SK-N-SH treated with all-trans-retinoic acid at 6 μM for 48 hours (cell line): ENCODE measurements at regions not wholly inside any gene's neighbourhood (a gene's known extent, or its start where the extent isn't known, plus 50 kb on each side); places are given as distances from the start of the nearest gene placed in this dataset.

Experiments used
- ATAC-seq: fragments of 200-7000 bp; cut with Tn5 transposase; 3 replicates; pipeline ENCODE4 v1.9.1; 2020; ENCODE audit warnings: mild to moderate bottlenecking, moderate library complexity
- ARNTL ChIP-seq: fragments of 450-650 bp; formaldehyde crosslinking; IDR thresholded peaks from 2 replicates; pipeline ENCODE4 v1.5.0; 2020; ENCODE audit warnings: low read depth, mild to moderate bottlenecking, moderate library complexity, borderline replicate concordance
- BACH2 ChIP-seq: fragments of 250-450 bp; sonication (Bioruptor Pico); IDR thresholded peaks from 2 replicates; pipeline ENCODE4 v1.9.0; 2021; ENCODE audit warnings: mild to moderate bottlenecking, borderline replicate concordance
- CSDC2 ChIP-seq: fragments of 250-450 bp; sonication (Bioruptor Pico); IDR thresholded peaks from 2 replicates; pipeline ENCODE4 v1.5.0; 2020; ENCODE audit warnings: mild to moderate bottlenecking, moderate library complexity
- ESRRG ChIP-seq: fragments of 250-450 bp; sonication (Bioruptor Pico); IDR thresholded peaks from 2 replicates; pipeline ENCODE4 v1.6.1; 2021; ENCODE audit warnings: mild to moderate bottlenecking
- GLIS3 ChIP-seq: fragments of 250-450 bp; sonication (Bioruptor Pico); IDR thresholded peaks from 2 replicates; pipeline ENCODE4 v1.5.0; 2020; ENCODE audit warnings: mild to moderate bottlenecking, moderate library complexity
- ISL1 ChIP-seq: fragments of 250-450 bp; sonication (Bioruptor Pico); IDR thresholded peaks from 2 replicates; pipeline ENCODE4 v2.1.2; 2022; ENCODE audit warnings: mild to moderate bottlenecking, moderate library complexity
- OSR1 ChIP-seq: fragments of 250-450 bp; sonication (Bioruptor Pico); IDR thresholded peaks from 2 replicates; pipeline ENCODE4 v1.8.0; 2022; ENCODE audit warnings: moderate library complexity, mild to moderate bottlenecking, inconsistent platforms
- PPARA ChIP-seq: fragments of 250-450 bp; sonication (Bioruptor Pico); IDR thresholded peaks from 2 replicates; pipeline ENCODE4 v1.5.0; 2020; ENCODE audit warnings: mild to moderate bottlenecking, borderline replicate concordance
- RARB ChIP-seq: fragments of 250-450 bp; sonication (Bioruptor Pico); IDR thresholded peaks from 2 replicates; pipeline ENCODE4 v1.8.0; 2021; ENCODE audit warnings: mild to moderate bottlenecking, moderate library complexity
- TCF4 ChIP-seq: fragments of 250-450 bp; sonication (Bioruptor Pico); IDR thresholded peaks from 2 replicates; pipeline ENCODE4 v1.8.0; 2021; ENCODE audit warnings: mild to moderate bottlenecking, moderate library complexity, borderline replicate concordance
- TOX ChIP-seq: fragments of 250-450 bp; sonication (Bioruptor Pico); IDR thresholded peaks from 2 replicates; pipeline ENCODE4 v1.8.0; 2021; ENCODE audit warnings: mild to moderate bottlenecking, moderate library complexity, borderline replicate concordance
- ZC3H10 ChIP-seq: fragments of 250-450 bp; sonication (Bioruptor Pico); IDR thresholded peaks from 2 replicates; pipeline ENCODE4 v1.5.1; 2021; ENCODE audit warnings: mild to moderate bottlenecking, moderate library complexity
- ZFP3 ChIP-seq: fragments of 250-450 bp; sonication (Bioruptor Pico); IDR thresholded peaks from 2 replicates; pipeline ENCODE4 v1.5.0; 2020; ENCODE audit warnings: mild to moderate bottlenecking, moderate library complexity
- ZFP30 ChIP-seq: fragments of 450-650 bp; formaldehyde crosslinking; IDR thresholded peaks from 2 replicates; pipeline ENCODE4 v1.5.0; 2022; ENCODE audit warnings: mild to moderate bottlenecking, moderate library complexity
- ZNF565 ChIP-seq: fragments of 450-650 bp; formaldehyde crosslinking; conservative IDR thresholded peaks from 2 replicates; pipeline ENCODE4 v1.5.0; 2020; ENCODE audit warnings: low read depth, mild to moderate bottlenecking, moderate library complexity
- ZNF70 ChIP-seq: fragments of 450-650 bp; formaldehyde crosslinking; IDR thresholded peaks from 2 replicates; pipeline ENCODE4 v1.5.0; 2020; ENCODE audit warnings: mild to moderate bottlenecking, moderate library complexity
- TF ChIP-seq, protein P1 (sequence below): fragments of 250-450 bp; sonication (Bioruptor Pico); IDR thresholded peaks from 2 replicates; pipeline ENCODE4 v1.5.1; 2021; ENCODE audit warnings: mild to moderate bottlenecking, moderate library complexity
- TF ChIP-seq, protein P2 (sequence below): fragments of 250-450 bp; sonication (Bioruptor Pico); IDR thresholded peaks from 2 replicates; pipeline ENCODE4 v1.8.0; 2020; ENCODE audit warnings: mild to moderate bottlenecking, moderate library complexity, borderline replicate concordance
- TF ChIP-seq, protein P3 (sequence below): fragments of 250-450 bp; sonication (Bioruptor Pico); IDR thresholded peaks from 2 replicates; pipeline ENCODE4 v1.8.0; 2021; ENCODE audit warnings: low read depth, mild to moderate bottlenecking, moderate library complexity, borderline replicate concordance
- TF ChIP-seq, protein P4 (sequence below): fragments of 250-450 bp; sonication (Bioruptor Pico); IDR thresholded peaks from 2 replicates; pipeline ENCODE4 v1.5.1; 2020; ENCODE audit warnings: low read depth, mild to moderate bottlenecking, moderate library complexity
- TF ChIP-seq, protein P5 (sequence below): fragments of 250-450 bp; sonication (Bioruptor Pico); IDR thresholded peaks from 2 replicates; pipeline ENCODE4 v1.5.0; 2020; ENCODE audit warnings: mild to moderate bottlenecking, moderate library complexity

DNA sequence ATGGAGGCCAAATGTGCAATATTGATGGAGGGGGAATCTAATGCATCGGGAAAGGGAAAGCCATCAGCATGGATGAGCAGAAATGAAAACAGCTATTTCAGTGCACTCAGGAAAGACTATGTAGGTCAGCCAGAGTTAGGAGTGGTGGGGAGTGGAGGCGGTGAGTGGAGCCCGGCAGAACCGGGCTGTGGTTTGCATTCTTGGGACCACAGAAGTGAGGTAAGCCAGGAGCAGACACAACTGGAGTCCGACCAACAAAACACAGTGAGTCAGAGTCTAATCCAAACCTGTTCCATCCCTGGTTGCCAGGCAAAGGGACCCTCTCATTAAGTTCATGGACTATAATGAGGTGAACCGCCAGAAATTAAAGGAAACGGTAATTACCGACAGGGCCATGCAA lies 61.1 kb upstream of the RAB12 start:
- ATAC-seq = no peak

DNA sequence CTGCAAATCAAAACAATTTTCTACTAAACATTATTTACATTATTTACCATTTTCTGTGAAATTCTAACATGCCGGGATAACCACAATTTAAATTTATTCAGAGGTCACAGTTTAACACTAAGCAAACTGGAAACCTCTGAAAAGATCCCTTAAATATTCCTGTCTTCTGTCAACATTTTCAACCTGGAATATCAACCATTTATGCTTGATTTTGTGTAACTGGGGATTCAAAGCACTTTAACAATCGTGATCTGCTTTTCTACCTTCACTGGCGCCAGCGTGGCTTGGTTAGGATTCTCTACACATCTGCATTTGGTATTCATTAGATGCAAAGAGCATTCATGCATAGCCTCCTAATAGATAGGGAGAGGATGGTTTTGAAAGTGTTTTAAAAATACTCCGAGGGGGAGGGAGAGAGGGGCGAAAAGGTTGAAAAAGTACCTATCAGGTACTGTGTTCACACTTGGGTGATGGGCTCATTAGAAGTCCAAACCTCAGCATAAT lies 59.9 kb upstream of the RAB12 start:
- TF ChIP-seq ARNTL (CRISPR knock-in tag) (no peak), ZC3H10 (no peak), OSR1 (CRISPR knock-in tag) (no peak), ISL1 (no peak), GLIS3 (CRISPR knock-in tag) (no peak)
- TF ChIP-seq, protein P1, sequence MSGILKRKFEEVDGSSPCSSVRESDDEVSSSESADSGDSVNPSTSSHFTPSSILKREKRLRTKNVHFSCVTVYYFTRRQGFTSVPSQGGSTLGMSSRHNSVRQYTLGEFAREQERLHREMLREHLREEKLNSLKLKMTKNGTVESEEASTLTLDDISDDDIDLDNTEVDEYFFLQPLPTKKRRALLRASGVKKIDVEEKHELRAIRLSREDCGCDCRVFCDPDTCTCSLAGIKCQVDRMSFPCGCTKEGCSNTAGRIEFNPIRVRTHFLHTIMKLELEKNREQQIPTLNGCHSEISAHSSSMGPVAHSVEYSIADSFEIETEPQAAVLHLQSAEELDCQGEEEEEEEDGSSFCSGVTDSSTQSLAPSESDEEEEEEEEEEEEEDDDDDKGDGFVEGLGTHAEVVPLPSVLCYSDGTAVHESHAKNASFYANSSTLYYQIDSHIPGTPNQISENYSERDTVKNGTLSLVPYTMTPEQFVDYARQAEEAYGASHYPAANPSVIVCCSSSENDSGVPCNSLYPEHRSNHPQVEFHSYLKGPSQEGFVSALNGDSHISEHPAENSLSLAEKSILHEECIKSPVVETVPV = no peak
- TF ChIP-seq, protein P2, sequence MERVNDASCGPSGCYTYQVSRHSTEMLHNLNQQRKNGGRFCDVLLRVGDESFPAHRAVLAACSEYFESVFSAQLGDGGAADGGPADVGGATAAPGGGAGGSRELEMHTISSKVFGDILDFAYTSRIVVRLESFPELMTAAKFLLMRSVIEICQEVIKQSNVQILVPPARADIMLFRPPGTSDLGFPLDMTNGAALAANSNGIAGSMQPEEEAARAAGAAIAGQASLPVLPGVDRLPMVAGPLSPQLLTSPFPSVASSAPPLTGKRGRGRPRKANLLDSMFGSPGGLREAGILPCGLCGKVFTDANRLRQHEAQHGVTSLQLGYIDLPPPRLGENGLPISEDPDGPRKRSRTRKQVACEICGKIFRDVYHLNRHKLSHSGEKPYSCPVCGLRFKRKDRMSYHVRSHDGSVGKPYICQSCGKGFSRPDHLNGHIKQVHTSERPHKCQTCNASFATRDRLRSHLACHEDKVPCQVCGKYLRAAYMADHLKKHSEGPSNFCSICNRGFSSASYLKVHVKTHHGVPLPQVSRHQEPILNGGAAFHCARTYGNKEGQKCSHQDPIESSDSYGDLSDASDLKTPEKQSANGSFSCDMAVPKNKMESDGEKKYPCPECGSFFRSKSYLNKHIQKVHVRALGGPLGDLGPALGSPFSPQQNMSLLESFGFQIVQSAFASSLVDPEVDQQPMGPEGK = no peak
- ATAC-seq = no peak

More for the DNA sequence above, 61.1 kb upstream of the RAB12 start:
- TF ChIP-seq PPARA (CRISPR knock-in tag) (no peak), RARB (CRISPR knock-in tag) (no peak), ARNTL (CRISPR knock-in tag) (no peak), CSDC2 (no peak), ZFP3 (CRISPR knock-in tag) (no peak), ZNF565 (CRISPR knock-in tag) (no peak), ZC3H10 (no peak), TCF4 (CRISPR knock-in tag) (no peak), GLIS3 (CRISPR knock-in tag) (no peak), BACH2 (CRISPR knock-in tag) (no peak), ZFP30 (CRISPR knock-in tag) (no peak), ZNF70 (CRISPR knock-in tag) (no peak), ESRRG (CRISPR knock-in tag) (no peak), TOX (CRISPR knock-in tag) (no peak)
- TF ChIP-seq, protein P1 = no peak
- TF ChIP-seq, protein P3, sequence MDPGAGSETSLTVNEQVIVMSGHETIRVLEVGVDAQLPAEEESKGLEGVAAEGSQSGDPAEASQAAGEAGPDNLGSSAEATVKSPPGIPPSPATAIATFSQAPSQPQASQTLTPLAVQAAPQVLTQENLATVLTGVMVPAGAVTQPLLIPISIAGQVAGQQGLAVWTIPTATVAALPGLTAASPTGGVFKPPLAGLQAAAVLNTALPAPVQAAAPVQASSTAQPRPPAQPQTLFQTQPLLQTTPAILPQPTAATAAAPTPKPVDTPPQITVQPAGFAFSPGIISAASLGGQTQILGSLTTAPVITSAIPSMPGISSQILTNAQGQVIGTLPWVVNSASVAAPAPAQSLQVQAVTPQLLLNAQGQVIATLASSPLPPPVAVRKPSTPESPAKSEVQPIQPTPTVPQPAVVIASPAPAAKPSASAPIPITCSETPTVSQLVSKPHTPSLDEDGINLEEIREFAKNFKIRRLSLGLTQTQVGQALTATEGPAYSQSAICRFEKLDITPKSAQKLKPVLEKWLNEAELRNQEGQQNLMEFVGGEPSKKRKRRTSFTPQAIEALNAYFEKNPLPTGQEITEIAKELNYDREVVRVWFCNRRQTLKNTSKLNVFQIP (CRISPR knock-in tag) = no peak
- TF ChIP-seq, protein P2 = no peak
- TF ChIP-seq, protein P4, sequence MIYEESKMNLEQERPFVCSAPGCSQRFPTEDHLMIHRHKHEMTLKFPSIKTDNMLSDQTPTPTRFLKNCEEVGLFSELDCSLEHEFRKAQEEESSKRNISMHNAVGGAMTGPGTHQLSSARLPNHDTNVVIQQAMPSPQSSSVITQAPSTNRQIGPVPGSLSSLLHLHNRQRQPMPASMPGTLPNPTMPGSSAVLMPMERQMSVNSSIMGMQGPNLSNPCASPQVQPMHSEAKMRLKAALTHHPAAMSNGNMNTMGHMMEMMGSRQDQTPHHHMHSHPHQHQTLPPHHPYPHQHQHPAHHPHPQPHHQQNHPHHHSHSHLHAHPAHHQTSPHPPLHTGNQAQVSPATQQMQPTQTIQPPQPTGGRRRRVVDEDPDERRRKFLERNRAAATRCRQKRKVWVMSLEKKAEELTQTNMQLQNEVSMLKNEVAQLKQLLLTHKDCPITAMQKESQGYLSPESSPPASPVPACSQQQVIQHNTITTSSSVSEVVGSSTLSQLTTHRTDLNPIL (CRISPR knock-in tag) = no peak
- TF ChIP-seq, protein P5, sequence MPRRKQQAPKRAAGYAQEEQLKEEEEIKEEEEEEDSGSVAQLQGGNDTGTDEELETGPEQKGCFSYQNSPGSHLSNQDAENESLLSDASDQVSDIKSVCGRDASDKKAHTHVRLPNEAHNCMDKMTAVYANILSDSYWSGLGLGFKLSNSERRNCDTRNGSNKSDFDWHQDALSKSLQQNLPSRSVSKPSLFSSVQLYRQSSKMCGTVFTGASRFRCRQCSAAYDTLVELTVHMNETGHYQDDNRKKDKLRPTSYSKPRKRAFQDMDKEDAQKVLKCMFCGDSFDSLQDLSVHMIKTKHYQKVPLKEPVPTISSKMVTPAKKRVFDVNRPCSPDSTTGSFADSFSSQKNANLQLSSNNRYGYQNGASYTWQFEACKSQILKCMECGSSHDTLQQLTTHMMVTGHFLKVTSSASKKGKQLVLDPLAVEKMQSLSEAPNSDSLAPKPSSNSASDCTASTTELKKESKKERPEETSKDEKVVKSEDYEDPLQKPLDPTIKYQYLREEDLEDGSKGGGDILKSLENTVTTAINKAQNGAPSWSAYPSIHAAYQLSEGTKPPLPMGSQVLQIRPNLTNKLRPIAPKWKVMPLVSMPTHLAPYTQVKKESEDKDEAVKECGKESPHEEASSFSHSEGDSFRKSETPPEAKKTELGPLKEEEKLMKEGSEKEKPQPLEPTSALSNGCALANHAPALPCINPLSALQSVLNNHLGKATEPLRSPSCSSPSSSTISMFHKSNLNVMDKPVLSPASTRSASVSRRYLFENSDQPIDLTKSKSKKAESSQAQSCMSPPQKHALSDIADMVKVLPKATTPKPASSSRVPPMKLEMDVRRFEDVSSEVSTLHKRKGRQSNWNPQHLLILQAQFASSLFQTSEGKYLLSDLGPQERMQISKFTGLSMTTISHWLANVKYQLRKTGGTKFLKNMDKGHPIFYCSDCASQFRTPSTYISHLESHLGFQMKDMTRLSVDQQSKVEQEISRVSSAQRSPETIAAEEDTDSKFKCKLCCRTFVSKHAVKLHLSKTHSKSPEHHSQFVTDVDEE (CRISPR knock-in tag) = no peak
